GM18873 (cell line): ENCODE measurements at regions not wholly inside any gene's neighbourhood (a gene's known extent, or its start where the extent isn't known, plus 50 kb on each side); places are given as distances from the start of the nearest gene placed in this dataset.
"Not testable (repeated sequence)": the region's sequence is repeated elsewhere in the genome, so short reads cannot be mapped to it uniquely, and the experiment has no call there.

ENCODE experiments used
- ATAC-seq: cut with Tn5 transposase; IDR thresholded peaks from one replicate; pipeline ENCODE4 v1.9.1; 2021; ENCODE audit warnings: mild to moderate bottlenecking, moderate library complexity, moderate number of reproducible peaks; ENCODE audit not compliant: unreplicated experiment, low FRiP score

DNA sequence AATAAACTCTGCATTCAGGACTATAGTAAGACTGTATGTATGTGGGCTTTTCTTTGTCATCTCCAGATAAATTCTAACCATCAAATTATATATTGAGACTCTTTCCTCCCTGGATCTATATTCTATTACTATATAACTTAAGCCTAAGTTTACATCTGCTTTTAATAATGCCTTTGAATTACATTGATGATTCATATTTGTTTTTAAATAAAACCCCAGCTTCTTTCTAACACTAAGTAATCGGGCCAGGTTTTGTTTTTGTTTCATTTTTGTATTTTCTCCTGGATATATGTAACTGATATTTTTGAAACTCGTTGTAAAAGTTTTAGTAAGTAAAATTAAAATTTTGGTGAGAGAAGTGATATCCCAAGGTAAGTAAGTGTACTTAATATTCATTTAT is 1599.1 kb downstream of the PCDH9 start:
- ATAC-seq = no peak

DNA sequence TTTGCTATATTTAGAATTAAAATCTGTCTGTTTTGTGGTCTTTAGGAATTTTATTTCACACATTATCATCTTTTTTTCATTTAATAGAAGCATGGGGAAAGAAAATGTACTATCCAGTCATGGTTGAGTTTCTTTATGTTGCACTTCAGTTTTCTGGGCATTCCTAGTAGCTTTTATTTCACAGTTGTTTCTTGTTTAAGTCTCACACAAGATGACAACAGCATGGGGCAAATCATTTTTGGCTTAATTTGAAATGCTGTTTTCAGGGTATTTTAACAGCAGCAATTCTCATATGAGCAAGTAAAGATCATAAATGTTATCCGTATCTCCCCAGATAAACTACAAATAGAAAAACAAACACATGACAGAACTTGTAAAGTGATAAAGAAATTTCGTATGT is 1600.2 kb downstream of the PCDH9 start:
- no peak for ATAC-seq

DNA sequence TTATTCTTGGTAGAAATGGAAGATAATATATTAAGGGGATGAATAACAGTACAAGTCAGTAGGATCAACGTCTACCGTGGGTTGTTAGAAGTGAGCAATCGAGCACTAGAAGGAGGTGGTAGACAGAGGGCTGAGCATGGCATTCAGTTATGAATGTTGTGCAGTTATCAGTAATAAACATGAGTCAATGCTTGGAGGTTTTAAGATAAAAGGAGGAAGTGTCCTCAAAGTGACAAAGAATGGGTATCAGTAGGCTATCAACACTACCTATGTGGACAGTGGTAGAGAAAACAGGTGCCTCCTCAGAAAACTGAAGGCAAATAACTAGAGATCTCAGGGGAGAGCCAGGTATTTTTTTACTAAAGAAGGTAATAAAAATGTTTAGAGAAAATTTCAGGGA is 1607.0 kb downstream of the PCDH9 start:
- ATAC-seq = no peak

DNA sequence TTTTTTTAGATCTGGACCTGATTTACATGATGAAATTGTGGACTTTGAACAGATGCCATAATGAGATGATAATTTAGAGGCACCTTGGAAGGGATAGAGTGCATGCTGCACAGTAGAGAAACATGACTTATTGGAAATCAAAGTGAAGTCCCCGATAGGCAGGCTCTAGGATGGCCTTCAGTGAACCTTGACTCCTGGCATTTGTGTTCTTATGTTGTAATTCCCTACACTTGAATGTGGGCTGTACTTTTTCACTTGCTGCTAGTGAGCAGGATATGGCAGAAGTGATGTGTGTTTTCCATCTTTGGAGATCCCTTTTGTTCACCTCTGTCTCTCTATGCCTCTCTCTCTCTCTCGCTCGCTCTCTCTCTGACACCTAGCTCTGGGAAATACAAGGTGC is 1614.6 kb downstream of the PCDH9 start:
- ATAC-seq = no peak

DNA sequence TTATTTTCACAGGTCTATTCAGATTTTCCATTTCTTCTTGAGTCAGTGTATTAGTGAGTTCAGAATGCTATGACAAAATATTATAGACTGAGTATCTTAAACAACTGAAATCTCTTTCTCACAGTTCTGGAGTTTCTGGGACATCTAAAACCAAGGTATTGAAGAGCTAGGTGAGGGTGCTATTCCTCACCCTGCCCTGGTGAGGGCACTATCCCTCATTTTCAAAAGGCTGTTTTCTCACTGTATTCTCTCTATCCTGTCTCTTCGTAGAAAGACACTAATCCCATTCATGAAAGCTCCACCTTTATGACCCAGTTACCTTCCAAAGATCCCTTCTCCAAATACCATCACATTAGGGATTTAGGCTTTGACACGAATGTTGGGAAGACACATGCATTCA is 1617.1 kb downstream of the PCDH9 start:
- ATAC-seq = no peak

DNA sequence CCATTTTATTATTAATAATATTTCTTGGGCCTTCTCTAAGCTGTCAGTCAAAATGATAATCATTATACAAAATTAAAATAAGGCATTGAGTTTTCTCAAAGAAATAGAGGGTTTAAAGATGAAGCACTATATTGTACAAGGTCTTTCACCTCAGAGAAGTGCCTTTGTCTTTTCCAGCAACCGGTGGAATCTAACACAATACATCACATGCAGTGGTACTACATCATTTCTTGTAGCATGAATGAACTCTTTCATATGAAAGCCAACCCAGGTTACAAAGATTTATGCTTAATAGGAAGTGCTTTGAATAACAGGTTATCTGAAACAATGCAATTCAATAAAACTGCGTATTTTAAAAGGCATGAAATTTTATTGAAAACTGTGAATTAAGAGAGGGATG is 1620.8 kb downstream of the PCDH9 start:
- ATAC-seq = no peak

DNA sequence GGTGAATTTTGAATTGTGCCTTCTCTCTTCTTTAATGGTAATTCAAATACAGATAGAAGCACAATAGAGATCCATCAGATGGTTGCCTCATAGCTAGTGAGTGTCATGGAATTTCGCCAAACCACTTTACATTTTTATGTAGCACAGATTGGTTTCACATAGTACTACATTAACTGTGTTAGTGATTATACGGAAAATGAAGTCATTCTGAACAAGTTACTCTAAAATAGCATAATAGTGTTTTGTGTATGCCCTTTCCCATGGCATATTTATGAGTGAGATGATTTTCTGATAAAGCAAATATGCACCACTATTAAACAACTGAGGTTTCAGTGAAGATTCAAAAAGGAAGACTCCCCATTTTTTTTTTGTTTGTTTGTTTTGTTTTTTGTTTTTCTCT is 1623.5 kb downstream of the PCDH9 start:
- no peak for ATAC-seq

DNA sequence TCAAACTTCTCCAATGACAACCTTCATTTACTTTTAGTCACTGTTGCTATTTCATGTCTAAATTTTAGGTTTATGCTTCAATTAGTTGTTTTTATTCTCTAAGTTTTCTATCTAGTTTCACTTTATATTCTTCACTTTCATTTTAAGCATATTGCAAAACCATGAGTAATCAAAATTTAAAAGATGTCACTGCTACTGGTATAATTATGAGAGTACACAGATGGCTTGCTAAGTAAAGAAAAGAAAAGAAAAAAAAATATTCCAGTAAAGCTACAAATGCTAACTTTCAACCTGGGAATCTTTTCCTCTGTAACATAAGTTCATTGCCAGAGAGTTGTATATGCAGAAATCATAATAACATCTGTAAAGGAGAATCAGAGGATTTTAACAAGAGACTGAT is 1624.7 kb downstream of the PCDH9 start:
- ATAC-seq = no peak

DNA sequence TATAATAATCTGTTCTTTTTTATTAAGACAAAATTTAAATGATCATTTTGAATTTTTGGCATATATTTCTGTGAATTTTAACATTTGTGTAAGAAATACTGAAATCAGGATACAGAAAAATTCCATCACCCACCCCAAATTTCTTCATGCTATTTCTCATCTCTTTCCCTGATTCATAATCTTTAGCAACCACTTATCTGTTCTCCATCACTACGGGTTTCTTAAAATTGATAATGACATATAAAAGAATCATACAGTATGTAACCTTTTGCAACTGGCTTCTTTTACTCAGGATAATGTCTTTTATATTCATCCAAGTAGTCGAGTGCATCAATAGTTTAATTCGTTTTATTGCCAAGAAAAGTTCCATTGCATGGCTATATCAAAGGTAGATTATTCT is 1627.0 kb downstream of the PCDH9 start:
- no peak for ATAC-seq

DNA sequence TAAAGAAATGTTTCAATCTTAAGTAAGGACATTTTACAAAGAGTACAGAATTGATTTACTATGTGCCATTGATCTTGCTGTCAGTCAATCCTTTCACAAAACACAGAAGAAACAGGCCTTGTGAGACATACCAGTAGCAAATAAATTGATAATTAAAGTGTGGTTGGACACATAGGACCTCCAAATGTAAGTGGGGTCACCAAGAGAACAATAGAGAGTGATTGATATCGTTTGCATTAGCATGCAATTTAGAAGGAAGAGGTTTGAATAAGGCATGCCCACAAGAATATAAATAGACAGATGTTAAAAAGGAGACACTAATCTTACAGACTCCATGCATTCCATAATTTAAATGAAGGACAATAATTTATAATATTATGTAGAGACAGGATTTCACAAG is 1628.3 kb downstream of the PCDH9 start:
- ATAC-seq = no peak

DNA sequence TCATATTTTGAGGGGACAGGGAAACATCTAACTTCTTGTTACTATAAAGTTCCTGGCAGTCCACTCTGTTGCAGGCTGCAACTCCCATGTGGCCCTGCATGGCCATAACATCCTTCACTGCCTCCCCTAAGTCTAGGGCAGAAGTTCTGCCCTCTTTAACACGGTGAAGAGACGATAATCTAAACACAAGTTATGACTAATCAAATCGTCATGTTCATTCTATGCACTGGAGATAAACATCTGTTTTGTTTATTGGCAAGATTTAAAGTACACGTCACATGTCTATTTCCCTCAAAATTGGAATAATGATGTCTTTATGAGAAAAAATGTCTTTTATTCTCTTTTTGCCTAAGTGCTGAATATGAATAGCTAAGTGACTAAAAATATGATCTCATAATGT is 1629.4 kb downstream of the PCDH9 start:
- no peak for ATAC-seq

DNA sequence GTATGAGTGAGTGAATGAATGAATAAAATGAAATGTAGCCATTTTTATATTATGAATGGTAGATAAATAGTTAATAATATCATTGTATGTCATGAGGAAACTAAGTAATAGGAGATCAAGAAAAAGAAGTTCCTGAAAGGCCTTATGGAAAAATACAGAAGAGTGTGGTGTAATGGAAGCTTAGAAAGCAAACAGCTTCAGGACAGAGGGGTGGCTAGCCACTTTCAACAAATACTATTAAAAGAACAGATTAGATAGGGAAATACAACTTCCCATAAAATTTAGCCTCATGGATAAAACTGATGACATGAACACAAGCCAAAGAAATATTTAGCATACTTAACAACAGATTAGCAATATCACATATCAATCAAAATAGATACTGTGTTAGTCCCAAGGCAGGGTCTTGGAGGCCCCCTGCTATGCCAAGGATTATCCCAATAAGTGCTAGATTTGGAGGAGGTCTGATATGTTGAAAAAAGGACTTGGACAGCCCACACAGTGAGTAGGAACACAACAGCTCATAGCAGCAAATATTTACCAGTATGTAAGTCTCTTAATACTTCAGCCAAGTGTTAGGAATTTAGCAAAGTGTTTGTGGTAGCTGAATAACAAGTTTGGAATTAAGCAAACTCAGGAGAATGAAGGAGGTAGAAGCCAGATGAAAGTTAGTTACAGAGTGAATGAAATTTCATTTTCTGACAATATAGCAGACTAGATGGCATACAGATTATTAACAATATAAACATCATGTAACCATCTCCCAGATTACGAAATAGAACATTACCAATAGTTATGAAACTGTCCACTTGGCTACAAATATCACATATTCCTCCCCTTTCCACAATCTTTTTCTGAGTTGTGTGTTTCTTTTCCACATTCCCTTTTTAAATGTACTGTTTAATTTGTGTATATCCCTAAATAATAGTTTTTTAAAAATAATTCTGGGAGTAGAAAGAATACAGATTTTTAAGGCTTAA is 1632.0 kb downstream of the PCDH9 start:
- no peak for ATAC-seq

DNA sequence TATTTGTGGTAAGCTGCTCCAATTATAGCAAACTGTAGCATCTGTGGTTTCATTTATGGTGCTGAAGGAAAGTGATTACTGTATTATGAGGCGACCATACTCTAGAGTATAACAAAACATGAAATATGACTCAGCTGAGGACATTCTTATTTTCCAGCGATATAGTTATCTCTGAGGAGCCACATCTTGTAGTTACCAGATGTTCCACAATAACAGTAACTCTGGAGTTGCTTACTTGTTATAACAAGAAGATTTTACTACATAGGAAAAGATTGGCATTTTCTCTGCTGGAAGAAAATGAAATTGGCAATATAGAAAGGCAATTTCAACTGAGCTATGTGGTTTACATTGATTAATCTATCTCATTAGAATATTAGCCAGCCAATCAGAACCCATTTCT is 1634.2 kb downstream of the PCDH9 start:
- no peak for ATAC-seq

DNA sequence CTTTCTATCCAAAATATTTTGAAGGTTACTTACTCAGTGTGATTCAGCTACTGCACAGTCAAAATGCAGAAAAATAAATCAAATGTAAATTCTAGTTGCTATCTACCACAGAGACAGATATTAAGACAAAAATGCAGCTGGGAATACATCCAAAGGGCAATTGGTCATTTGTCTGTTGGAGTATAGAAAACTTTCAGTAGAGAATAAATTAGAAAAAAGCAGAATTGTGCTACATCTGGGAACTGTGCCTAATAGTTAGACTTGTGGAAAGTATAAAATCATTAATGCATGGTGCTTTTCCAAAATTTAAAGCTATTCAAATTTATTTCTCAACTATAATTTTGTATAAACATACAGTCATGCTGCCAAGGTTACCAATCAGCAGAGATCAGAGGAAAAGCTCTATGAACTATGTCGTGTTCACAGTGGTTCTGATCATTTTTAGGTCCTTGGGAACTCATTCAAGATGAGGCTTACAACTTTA is 1635.8 kb downstream of the PCDH9 start:
- no peak for ATAC-seq

DNA sequence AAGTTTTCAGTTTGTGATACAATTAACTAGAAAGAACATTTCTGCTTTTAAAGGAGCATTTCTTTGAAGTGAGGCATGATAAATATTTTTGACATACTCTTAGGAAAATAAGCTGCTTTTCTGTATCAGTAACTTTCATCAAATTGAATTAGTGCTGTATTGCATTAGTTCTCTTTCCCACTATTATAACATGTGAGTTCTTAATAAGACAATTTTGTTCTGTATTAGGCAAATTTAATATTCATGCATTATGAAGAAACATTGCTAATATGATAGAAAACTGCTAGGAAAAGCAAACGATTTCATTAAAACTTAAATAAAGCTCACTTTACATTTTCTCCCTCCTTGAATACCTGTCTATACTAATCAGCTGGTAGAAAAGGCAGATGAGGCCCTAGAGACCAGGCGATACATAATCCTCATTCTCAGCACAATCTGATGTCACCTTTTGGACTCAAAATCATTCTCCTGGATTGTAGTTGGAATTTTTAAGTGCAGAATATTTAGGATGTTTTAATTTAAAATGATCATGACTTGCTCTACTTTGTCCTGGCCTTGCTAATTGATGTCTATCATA is 1636.8 kb downstream of the PCDH9 start:
- ATAC-seq = no peak

DNA sequence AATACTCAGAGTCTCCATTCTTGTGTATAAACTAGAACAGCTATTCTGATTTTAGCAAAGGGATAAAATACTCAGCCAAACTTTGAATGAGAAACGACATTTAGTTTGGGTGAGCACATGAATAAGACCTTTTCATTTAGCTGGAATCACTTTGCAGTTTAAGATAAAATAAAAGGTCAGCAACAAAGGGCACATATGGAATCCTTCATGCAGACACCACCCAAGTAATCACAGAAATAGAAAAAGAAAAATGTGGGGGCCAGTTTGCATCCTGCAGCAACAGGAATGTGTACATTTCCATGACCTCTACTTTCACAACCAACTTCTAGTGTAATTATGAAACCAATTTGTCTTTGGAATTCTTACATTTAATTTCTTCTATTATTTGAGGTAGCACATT is 1637.4 kb downstream of the PCDH9 start:
- ATAC-seq = no peak

DNA sequence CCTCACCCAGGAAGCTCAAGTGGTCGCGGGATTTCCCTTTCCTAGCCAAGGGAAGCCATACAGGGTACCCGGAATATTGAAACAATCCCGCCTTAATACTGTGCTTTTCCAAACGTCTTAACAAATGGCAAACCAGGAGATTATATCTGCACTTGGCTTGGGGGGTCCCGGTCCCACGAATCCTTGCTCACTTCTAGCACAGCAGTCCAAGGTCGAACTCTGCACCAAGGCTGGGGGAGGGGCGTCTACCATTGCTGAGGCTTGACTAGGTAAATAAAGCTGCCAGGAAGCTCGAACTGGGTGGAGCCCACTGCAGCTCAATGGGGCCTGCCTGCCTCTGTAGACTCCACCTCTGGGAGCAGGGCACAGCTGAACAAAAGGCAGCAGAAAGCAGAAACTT is 1644.8 kb downstream of the PCDH9 start:
- ATAC-seq = no peak

DNA sequence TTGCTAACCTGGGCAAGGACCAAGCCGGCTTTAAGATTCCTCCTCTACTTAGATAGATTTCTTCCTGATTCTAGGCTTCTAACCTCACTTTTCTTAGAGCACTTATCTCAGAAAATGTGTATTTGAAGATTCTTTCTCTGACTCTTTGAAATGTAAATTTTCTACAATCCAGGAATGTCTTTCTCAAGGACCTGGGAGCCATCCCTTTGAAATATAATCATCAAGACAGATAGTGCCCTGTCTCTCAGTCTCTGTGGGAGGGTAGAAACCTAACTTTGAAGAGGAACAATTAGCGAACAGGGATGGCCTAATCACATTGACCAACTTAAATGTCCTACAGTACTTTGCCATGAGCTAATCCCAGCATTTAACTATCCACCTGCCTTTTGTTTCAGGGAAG is 1646.0 kb downstream of the PCDH9 start:
- no peak for ATAC-seq

DNA sequence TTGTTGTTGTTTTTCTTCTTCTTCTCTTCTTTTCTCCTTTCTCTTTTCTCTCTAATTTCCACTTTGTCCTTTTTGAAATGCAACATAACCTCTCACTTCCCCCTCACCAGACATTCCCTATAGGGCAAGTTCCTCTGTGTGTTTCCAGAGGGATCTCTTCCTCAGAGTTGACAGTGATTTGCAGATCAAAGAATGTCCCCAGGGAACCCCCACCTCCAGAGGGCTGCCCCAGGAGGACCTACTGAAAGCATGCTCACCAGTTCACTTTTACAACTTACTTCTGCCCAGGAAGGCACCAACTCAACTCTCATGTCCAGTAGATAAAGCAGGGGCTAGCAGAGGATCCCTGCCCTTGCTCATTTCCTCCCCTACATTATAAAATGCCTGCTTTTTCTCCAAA is 1648.0 kb downstream of the PCDH9 start:
- no peak for ATAC-seq

DNA sequence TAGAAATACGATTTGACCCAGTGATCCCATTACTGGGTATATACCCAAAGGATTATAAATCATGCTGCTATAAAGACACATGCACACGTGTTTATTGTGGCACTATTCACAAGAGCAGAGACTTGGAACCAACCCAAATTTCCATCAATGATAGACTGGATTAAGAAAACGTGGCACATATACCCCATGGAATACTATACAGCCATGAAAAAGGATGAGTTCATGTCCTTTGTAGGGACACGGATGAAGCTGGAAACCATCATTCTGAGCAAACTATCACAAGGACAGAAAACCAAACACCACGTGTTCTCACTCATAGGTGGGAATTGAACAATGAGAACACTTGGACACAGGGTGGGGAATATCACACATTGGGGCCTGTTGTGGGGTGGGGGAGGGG is 1665.6 kb downstream of the PCDH9 start:
- not testable (repeated sequence) for ATAC-seq

DNA sequence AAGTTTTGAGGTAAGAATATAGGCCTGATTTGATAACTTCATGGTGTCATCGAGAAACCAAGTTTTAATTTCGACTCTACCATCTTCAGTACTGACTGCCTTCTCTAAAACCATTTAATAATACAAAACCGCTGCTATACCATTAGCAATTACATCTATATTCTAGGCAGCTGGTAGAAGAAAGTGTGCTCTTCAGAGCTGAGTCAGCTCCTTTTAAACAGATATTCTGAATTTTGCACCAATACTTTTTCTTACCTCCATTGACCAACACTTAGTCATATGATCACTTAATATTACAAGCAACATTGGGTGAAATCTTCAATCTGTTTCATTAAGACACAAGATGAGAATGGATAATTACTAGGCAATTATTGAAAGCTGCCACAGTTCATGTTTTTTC is 1667.8 kb downstream of the PCDH9 start:
- no peak for ATAC-seq

DNA sequence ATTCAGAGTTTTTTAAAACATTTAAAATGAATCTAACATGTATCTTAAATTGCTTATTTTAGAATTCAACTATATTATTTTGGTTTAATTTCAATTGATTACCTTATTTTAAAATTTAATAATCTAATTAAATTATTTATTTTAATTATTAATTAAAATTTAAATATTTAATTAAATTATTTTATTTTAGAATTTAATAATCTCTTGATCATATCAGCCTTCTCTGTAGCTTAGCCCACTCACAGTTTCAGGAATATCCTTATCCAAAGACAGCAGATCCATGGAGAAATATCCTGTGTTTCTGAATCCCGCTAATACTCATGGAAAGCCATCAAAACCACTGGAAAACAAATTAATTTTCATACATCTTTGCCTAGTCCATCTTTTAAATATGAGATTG is 1669.2 kb downstream of the PCDH9 start:
- no peak for ATAC-seq
